Sigmoid colon (tissue), 6 donors: ENCODE measurements at regions not wholly inside any gene's neighbourhood (a gene's known extent, or its start where the extent isn't known, plus 50 kb on each side); places are given as distances from the start of the nearest gene placed in this dataset.

Experiments
- DNase-seq: peaks from one replicate; pipeline ENCODE4 v3.0.0-alpha.2; 2019
- H3K27ac ChIP-seq, 4 donors: fragments of 200-600 bp; sonication (generic); one replicate each; pipeline ENCODE4 v1.5.1; 2016 to 2019; ENCODE audit warnings: mild to moderate bottlenecking in 1 of 4
- H3K27me3 ChIP-seq, 3 donors: fragments of 200-600 bp; sonication (generic); one replicate each; pipeline ENCODE4 v1.5.1; 2019; ENCODE audit warnings: mild to moderate bottlenecking in 1 of 3
- H3K36me3 ChIP-seq, 4 donors: fragments of 200-600 bp; sonication (generic); one replicate each; pipeline ENCODE4 v1.5.1; 2016 to 2019
- H3K4me1 ChIP-seq, 4 donors: fragments of 200-600 bp; sonication (generic); one replicate each; pipeline ENCODE4 v1.5.1; 2017 to 2019
- H3K4me3 ChIP-seq, 4 donors: fragments of 200-600 bp; sonication (generic); one replicate each; pipeline ENCODE4 v1.5.1; 2017 to 2019; ENCODE audit warnings: mild to moderate bottlenecking in 2 of 4, moderate library complexity in 1 of 4
- H3K9me3 ChIP-seq, 4 donors: fragments of 200-600 bp in 3 of 4; sonication (generic) in 3 of 4; one replicate each; pipeline versions ENCODE4 v1.5.1 to v1.6.1; 2013 to 2019
- CTCF ChIP-seq, 4 experiments: fragments of 450-650 bp in 3 of 4; fragments of 200-600 bp in 1 of 4; IDR thresholded peaks; one replicate each; pipeline ENCODE4 v1.5.1; 2016 to 2019; ENCODE audit warnings: antibody characterized with exemption in 4 of 4, mild to moderate bottlenecking in 3 of 4, moderate library complexity in 2 of 4
- EP300 ChIP-seq, 4 donors: sonication (generic); formaldehyde crosslinking; IDR thresholded peaks; one replicate each; pipeline ENCODE4 v1.6.1; 2017; ENCODE audit warnings: antibody characterized with exemption in 4 of 4
- POLR2A ChIP-seq, 2 donors: fragments of 450-650 bp; IDR thresholded peaks; one replicate each; pipeline ENCODE4 v1.6.1; 2016; ENCODE audit warnings: antibody characterized with exemption in 2 of 2, mild to moderate bottlenecking in 2 of 2, moderate library complexity in 2 of 2
- POLR2AphosphoS5 ChIP-seq, 4 donors: sonication (generic); formaldehyde crosslinking; IDR thresholded peaks; one replicate each; pipeline ENCODE4 v1.6.1; 2017; ENCODE audit warnings: antibody characterized with exemption in 4 of 4
- WGBS, 2 donors: extraction: QIAGEN DNeasy Blood & Tissue Kit; methylation state at CpG; one replicate each; pipeline ENCODE4 v1.1.7; 2013; 5-methylcytosine and 5-hydroxymethylcytosine counted together
- intact Hi-C: fragments of 100-400 bp; cut with DNase I; formaldehyde crosslinking; loops from one replicate; pipeline ENCODE4 v1.15.1; 2023
- donor health status: healthy with polysubstance abuse.
- donor health status: healthy.

- 84 to 87% methylated on average over 8 of the region's 8 CpGs for WGBS, 2 donors
- Histone ChIP-seq H3K27me3 (no peaks in the 10 kb centered on the region), H3K4me1 (no peaks in the 10 kb centered on the region), H3K4me3 (no peak overlapping the region), H3K36me3 (no peaks in the 10 kb centered on the region), H3K9me3 (no peaks in the 10 kb centered on the region), H3K27ac (no peak overlapping the region)
- intact Hi-C loops, result no loop called here
- DNase-seq, result no peak
- TF ChIP-seq POLR2AphosphoS5 (IDR thresholded peaks at IDR 0.05) (no peak), CTCF (IDR thresholded peaks at IDR 0.05) (no peak), POLR2A (IDR thresholded peaks at IDR 0.05) (no peak), EP300 (IDR thresholded peaks at IDR 0.05) (no peak)
Measured at GRCh38 chr20:60465993-60466686, 507.9 kb downstream of the CDH26 start.

- 9 to 35% methylated on average over 1 of the region's 1 CpG for WGBS, 2 donors
- no peak for TF ChIP-seq EP300 (IDR thresholded peaks at IDR 0.05)
- TF ChIP-seq POLR2AphosphoS5 (IDR thresholded peaks at IDR 0.05), result no peak
- no peak for TF ChIP-seq CTCF (IDR thresholded peaks at IDR 0.05)
- no peak for TF ChIP-seq POLR2A (IDR thresholded peaks at IDR 0.05)
- H3K4me3 ChIP-seq, result no peak overlapping the region
- DNase-seq, result no peak
- no peaks in the 10 kb centered on the region for H3K27me3 ChIP-seq
- intact Hi-C loops, result no loop called here
- H3K9me3 ChIP-seq, result no peaks in the 10 kb centered on the region
- no peaks in the 10 kb centered on the region for H3K36me3 ChIP-seq
- H3K27ac ChIP-seq, result no peak overlapping the region
- H3K4me1 ChIP-seq, result no peaks in the 10 kb centered on the region
Measured at GRCh38 chr20:60466687-60467022, 508.4 kb downstream of the CDH26 start.

GRCh38 chr20:60467078-60467477 is 508.9 kb downstream of the CDH26 start:
- Histone ChIP-seq H3K27ac (no peak overlapping the region), H3K4me1 (no peaks in the 10 kb centered on the region), H3K4me3 (no peak overlapping the region), H3K36me3 (no peaks in the 10 kb centered on the region), H3K9me3 (no peaks in the 10 kb centered on the region), H3K27me3 (no peaks in the 10 kb centered on the region)
- no peak for DNase-seq
- WGBS, 2 donors, result 65 to 79% methylated on average over 2 of the region's 2 CpGs
- TF ChIP-seq POLR2AphosphoS5 (IDR thresholded peaks at IDR 0.05) (no peak), EP300 (IDR thresholded peaks at IDR 0.05) (no peak), CTCF (IDR thresholded peaks at IDR 0.05) (no peak), POLR2A (IDR thresholded peaks at IDR 0.05) (no peak)
- intact Hi-C loops, result no loop called here

GRCh38 chr20:60467771-60468170 is 509.5 kb downstream of the CDH26 start:
- Histone ChIP-seq H3K27ac (no peak overlapping the region), H3K4me1 (no peaks in the 10 kb centered on the region), H3K27me3 (no peaks in the 10 kb centered on the region), H3K36me3 (no peaks in the 10 kb centered on the region), H3K4me3 (no peak overlapping the region), H3K9me3 (no peaks in the 10 kb centered on the region)
- intact Hi-C loops, result no loop called here
- WGBS, 2 donors, result 54 to 72% methylated on average over 4 of the region's 4 CpGs
- TF ChIP-seq POLR2AphosphoS5 (IDR thresholded peaks at IDR 0.05) (no peak), EP300 (IDR thresholded peaks at IDR 0.05) (no peak), POLR2A (IDR thresholded peaks at IDR 0.05) (no peak), CTCF (IDR thresholded peaks at IDR 0.05) (no peak)
- no peak for DNase-seq

- Histone ChIP-seq H3K9me3 (no peaks in the 10 kb centered on the region), H3K27ac (no peak overlapping the region), H3K36me3 (no peaks in the 10 kb centered on the region), H3K4me3 (no peak overlapping the region), H3K4me1 (no peaks in the 10 kb centered on the region), H3K27me3 (no peaks in the 10 kb centered on the region)
- no peak for TF ChIP-seq POLR2A (IDR thresholded peaks at IDR 0.05)
- TF ChIP-seq CTCF (IDR thresholded peaks at IDR 0.05), result no peak
- no peak for TF ChIP-seq EP300 (IDR thresholded peaks at IDR 0.05)
- TF ChIP-seq POLR2AphosphoS5 (IDR thresholded peaks at IDR 0.05), result no peak
- WGBS, 2 donors, result 76 to 88% methylated on average over 5 of the region's 5 CpGs
- DNase-seq, result no peak
- intact Hi-C loops, result no loop called here
Measured at GRCh38 chr20:60469829-60470228, 511.6 kb downstream of the CDH26 start.
